ENCODE measurements at regions not wholly inside any gene's neighbourhood (a gene's known extent, or its start where the extent isn't known, plus 50 kb on each side); places are given as distances from the start of the nearest gene placed in this dataset.
"Not testable (repeated sequence)": the region's sequence is repeated elsewhere in the genome, so short reads cannot be mapped to it uniquely, and the experiment has no call there.

DNA sequence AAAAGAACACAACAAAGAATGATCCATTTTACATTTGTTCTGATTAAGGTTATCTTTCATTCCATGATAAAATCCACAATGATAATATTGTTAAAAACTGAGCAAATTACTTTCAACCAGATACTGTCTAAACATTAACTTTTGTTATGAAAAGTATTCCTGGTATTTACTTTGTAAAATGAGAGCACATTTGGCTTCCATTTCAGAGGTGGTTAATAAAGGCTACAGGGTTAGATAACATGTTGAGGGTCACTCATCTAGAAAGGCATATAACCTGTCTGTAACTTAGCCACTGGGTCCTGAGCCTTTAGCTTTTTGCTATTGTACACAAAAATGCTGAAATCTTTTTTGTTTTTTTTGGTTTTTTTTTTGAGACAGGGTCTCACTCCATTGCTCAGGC is 99.3 kb downstream of the ANXA2R start:
- no peaks in the 10 kb centered on the region for H3K9me3 ChIP-seq (ENCODE audit: low read depth)
- DNase-seq (ENCODE audit: low spot score): no peak
- H3K27ac ChIP-seq: no peak overlapping the region
- H2AFZ ChIP-seq: no peak overlapping the region
- no peaks in the 10 kb centered on the region for H3K9me2 ChIP-seq (replicated peaks; ENCODE audit: insufficient read depth)
- H3K4me1 ChIP-seq (ENCODE audit: insufficient read depth): no peaks in the 10 kb centered on the region
- H3K36me3 ChIP-seq (replicated peaks; ENCODE audit: insufficient read depth, low read depth): no peaks in the 10 kb centered on the region
- TF ChIP-seq EZH2 (IDR thresholded peaks at IDR 0.05; ENCODE audit: borderline replicate concordance): no peak
- no peak for TF ChIP-seq EZH2phosphoT487 (IDR thresholded peaks at IDR 0.05; ENCODE audit: low read depth, severe bottlenecking, unreplicated experiment)
- TF ChIP-seq, protein P1, sequence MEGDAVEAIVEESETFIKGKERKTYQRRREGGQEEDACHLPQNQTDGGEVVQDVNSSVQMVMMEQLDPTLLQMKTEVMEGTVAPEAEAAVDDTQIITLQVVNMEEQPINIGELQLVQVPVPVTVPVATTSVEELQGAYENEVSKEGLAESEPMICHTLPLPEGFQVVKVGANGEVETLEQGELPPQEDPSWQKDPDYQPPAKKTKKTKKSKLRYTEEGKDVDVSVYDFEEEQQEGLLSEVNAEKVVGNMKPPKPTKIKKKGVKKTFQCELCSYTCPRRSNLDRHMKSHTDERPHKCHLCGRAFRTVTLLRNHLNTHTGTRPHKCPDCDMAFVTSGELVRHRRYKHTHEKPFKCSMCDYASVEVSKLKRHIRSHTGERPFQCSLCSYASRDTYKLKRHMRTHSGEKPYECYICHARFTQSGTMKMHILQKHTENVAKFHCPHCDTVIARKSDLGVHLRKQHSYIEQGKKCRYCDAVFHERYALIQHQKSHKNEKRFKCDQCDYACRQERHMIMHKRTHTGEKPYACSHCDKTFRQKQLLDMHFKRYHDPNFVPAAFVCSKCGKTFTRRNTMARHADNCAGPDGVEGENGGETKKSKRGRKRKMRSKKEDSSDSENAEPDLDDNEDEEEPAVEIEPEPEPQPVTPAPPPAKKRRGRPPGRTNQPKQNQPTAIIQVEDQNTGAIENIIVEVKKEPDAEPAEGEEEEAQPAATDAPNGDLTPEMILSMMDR (IDR thresholded peaks at IDR 0.05; ENCODE audit: poor library complexity): no peak
- H3K27me3 ChIP-seq: peaks cover 7% of the 10 kb centered on the region
- no peak overlapping the region for H3K4me2 ChIP-seq
- no peak overlapping the region for H3K4me3 ChIP-seq
- no peaks in the 10 kb centered on the region for H4K20me1 ChIP-seq (ENCODE audit: insufficient read depth, poor library complexity, severe bottlenecking)
- H3K79me2 ChIP-seq: no peaks in the 10 kb centered on the region

DNA sequence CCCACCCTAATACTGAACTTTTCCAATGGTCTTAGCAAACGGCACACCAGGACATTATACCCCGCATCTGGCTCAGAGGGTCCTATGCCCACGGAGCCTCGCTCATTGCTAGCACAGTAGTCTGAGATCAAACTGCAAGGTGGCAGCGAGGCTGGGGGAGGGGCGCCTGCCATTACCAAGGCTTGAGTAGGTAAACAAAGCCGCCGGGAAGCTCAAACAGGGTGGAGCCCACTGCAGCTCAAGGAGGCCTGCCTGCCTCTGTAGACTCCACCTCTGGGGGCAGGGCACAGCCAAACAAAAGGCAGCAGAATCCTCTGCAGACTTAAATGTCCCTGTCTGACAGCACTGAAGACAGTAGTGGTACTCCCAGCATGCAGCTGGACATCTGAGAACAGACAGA is 108.1 kb downstream of the ANXA2R start:
- H4K20me1 ChIP-seq (ENCODE audit: insufficient read depth, poor library complexity, severe bottlenecking); H3K36me3 ChIP-seq (replicated peaks; ENCODE audit: insufficient read depth, low read depth); H3K9me2 ChIP-seq (replicated peaks; ENCODE audit: insufficient read depth); H3K9me3 ChIP-seq (ENCODE audit: low read depth); H3K27ac ChIP-seq; H2AFZ ChIP-seq; DNase-seq (ENCODE audit: low spot score); H3K27me3 ChIP-seq; H3K4me2 ChIP-seq; H3K4me3 ChIP-seq; H3K79me2 ChIP-seq; H3K4me1 ChIP-seq (ENCODE audit: insufficient read depth): not testable (repeated sequence)
- WGBS (ENCODE audit: low lambda C conversion rate, missing lambda C conversion rate): 91% methylated on average over 8 of the region's 8 CpGs

DNA sequence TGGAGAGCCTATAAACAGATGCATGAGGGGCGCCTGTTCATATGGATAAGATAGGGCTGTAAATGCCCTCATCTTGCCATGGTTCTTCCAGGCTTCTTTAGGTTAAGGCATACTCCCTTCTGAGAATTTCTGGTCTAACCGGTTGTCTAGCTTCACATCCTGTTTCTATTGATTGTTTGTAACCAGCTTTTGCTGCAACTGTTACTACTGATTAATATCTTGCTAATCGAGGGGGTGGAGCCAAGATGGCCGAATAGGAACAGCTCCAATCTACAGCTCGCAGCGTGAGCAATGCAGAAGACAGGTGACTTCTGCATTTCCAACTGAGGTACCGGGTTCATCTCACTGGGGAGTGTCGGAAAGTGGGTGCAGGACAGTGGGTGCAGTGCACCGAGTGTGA is 108.7 kb downstream of the ANXA2R start:
- not testable (repeated sequence) for H3K4me3 ChIP-seq; DNase-seq (ENCODE audit: low spot score); H2AFZ ChIP-seq; H3K79me2 ChIP-seq; H3K36me3 ChIP-seq (replicated peaks; ENCODE audit: insufficient read depth, low read depth); H3K9me3 ChIP-seq (ENCODE audit: low read depth); H4K20me1 ChIP-seq (ENCODE audit: insufficient read depth, poor library complexity, severe bottlenecking); H3K9me2 ChIP-seq (replicated peaks; ENCODE audit: insufficient read depth); H3K4me1 ChIP-seq (ENCODE audit: insufficient read depth); H3K4me2 ChIP-seq; H3K27ac ChIP-seq; H3K27me3 ChIP-seq
- 92% methylated on average over 9 of the region's 9 CpGs for WGBS (ENCODE audit: low lambda C conversion rate, missing lambda C conversion rate)

DNA sequence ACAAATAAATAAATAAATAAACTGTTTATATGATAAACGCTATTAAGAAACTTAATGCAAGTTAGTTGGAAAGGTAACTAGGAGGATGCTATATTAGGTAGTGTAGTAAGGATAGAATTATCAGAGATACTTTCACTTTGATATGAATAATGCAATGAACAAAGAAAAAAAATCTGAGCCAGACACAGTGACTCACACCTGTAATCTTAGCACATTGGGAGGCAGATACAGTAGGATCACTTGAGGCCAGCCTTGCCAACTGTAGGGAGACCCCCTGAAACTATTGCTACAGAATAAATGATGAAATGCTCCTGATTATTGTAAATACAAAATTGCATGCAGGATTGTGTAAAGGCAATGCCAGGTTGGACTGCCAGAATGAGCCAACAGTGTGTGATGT is 109.2 kb downstream of the ANXA2R start:
- Histone ChIP-seq H3K27ac (no peak overlapping the region), H4K20me1 (ENCODE audit: insufficient read depth, poor library complexity, severe bottlenecking) (no peaks in the 10 kb centered on the region), H3K4me3 (no peak overlapping the region), H3K79me2 (no peaks in the 10 kb centered on the region), H3K36me3 (replicated peaks; ENCODE audit: insufficient read depth, low read depth) (no peaks in the 10 kb centered on the region), H3K4me1 (ENCODE audit: insufficient read depth) (no peaks in the 10 kb centered on the region), H3K4me2 (no peak overlapping the region), H3K9me2 (replicated peaks; ENCODE audit: insufficient read depth) (no peaks in the 10 kb centered on the region), H3K9me3 (ENCODE audit: low read depth) (no peaks in the 10 kb centered on the region), H3K27me3 (no peaks in the 10 kb centered on the region), H2AFZ (no peak overlapping the region)
- no peak for DNase-seq (ENCODE audit: low spot score)
- TF ChIP-seq EZH2phosphoT487 (IDR thresholded peaks at IDR 0.05; ENCODE audit: low read depth, severe bottlenecking, unreplicated experiment): no peak
- TF ChIP-seq EZH2 (IDR thresholded peaks at IDR 0.05; ENCODE audit: borderline replicate concordance): no peak
- TF ChIP-seq, protein P1 (IDR thresholded peaks at IDR 0.05; ENCODE audit: poor library complexity): no peak
- 93% methylated on average over 1 of the region's 1 CpG for WGBS (ENCODE audit: low lambda C conversion rate, missing lambda C conversion rate)

DNA sequence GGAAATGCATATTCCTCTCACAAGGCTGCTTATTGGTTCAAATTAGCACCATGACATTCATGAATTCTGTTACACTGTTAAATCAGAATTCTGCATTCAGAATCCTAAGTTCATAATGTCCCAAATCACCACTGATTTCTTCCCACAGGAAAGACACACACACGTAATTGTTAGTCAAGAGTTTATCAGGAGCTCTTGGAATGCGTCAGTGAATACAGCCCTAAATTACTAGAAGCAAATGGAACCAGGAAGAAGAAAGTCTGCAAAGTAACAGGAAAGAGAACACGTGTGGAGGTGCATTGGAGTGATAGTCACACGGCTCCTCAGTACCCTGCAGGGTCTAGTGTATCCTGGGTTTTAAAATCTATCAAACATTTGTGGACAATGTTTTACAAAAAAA is 110.2 kb downstream of the ANXA2R start:
- DNase-seq (ENCODE audit: low spot score): no peak
- WGBS (ENCODE audit: low lambda C conversion rate, missing lambda C conversion rate): 58% methylated on average over 4 of the region's 4 CpGs

More for the DNA sequence above, 110.2 kb downstream of the ANXA2R start:
- no peaks in the 10 kb centered on the region for H3K36me3 ChIP-seq (replicated peaks; ENCODE audit: insufficient read depth, low read depth)
- no peak overlapping the region for H2AFZ ChIP-seq
- no peaks in the 10 kb centered on the region for H3K4me1 ChIP-seq (ENCODE audit: insufficient read depth)
- no peaks in the 10 kb centered on the region for H3K9me3 ChIP-seq (ENCODE audit: low read depth)
- H3K4me2 ChIP-seq: no peak overlapping the region
- H3K9me2 ChIP-seq (replicated peaks; ENCODE audit: insufficient read depth): no peaks in the 10 kb centered on the region
- no peaks in the 10 kb centered on the region for H4K20me1 ChIP-seq (ENCODE audit: insufficient read depth, poor library complexity, severe bottlenecking)
- no peaks in the 10 kb centered on the region for H3K27me3 ChIP-seq
- no peak overlapping the region for H3K27ac ChIP-seq
- no peak for TF ChIP-seq EZH2 (IDR thresholded peaks at IDR 0.05; ENCODE audit: borderline replicate concordance)
- TF ChIP-seq, protein P1 (IDR thresholded peaks at IDR 0.05; ENCODE audit: poor library complexity): no peak
- TF ChIP-seq EZH2phosphoT487 (IDR thresholded peaks at IDR 0.05; ENCODE audit: low read depth, severe bottlenecking, unreplicated experiment): no peak
- no peak overlapping the region for H3K4me3 ChIP-seq
- H3K79me2 ChIP-seq: no peaks in the 10 kb centered on the region

Data from hepatocyte (in vitro differentiated cells).